ENCODE measurements at regions not wholly inside any gene's neighbourhood (a gene's known extent, or its start where the extent isn't known, plus 50 kb on each side); places are given as distances from the start of the nearest gene placed in this dataset.

DNA sequence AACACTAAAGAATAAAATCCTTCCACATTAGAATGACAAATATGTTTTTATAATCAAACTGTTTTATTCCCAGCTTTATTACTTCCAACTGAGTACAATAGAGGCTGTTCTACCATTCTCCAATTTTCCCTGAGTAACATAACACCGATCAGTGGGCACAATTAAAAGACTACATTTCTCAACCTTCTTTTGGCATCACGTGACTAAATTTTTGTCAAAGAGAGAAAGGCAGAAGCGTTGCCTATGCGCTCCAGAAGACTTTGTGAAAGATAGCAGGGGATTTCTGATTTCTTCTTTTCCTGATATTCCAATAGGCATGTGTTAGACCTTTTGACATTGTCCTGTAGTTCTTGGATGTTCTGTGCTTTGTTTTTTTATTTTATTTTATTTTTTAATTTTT is 1705.6 kb upstream of the PCDH7 start:
- Mint-ChIP-seq H3K9me3 (peaks cover 20% of the 10 kb centered on the region), H3K4me3 (no peak overlapping the region), H3K36me3 (no peaks in the 10 kb centered on the region), H3K27me3 (no peaks in the 10 kb centered on the region), H3K27ac (no peak overlapping the region), H3K4me1 (no peaks in the 10 kb centered on the region)
- no peak for DNase-seq

DNA sequence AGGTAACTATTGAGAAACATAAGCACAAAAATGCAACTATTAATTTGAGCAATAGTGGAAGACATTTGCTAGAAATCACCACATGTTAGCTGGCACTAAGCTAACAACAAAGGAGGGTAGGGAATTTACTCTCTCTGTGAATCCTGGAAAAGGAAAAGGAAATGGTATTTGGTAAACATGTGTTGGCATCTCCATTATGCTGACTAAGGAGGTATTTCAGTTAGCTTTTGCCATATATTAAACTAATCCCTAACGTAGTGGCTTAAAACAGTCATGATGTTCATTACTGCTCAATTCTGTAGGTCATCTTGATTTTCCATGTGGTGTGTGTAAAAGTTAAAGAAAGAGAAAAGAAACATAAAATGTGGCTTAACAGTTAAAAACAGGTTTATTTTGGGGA is 1686.5 kb upstream of the PCDH7 start:
- Mint-ChIP-seq H3K4me3 (no peak overlapping the region), H3K27ac (no peak overlapping the region), H3K9me3 (peaks cover 9% of the 10 kb centered on the region), H3K27me3 (no peaks in the 10 kb centered on the region), H3K36me3 (no peaks in the 10 kb centered on the region), H3K4me1 (no peaks in the 10 kb centered on the region)
- no peak for DNase-seq

GRCh38 chr4:29037501-29037900 is 1682.7 kb upstream of the PCDH7 start:
- no peak for DNase-seq
- H3K4me3 Mint-ChIP-seq: no peak overlapping the region
- H3K9me3 Mint-ChIP-seq: peaks cover 7% of the 10 kb centered on the region
- H3K36me3 Mint-ChIP-seq: no peaks in the 10 kb centered on the region
- no peaks in the 10 kb centered on the region for H3K27me3 Mint-ChIP-seq
- H3K4me1 Mint-ChIP-seq: no peaks in the 10 kb centered on the region
- no peak overlapping the region for H3K27ac Mint-ChIP-seq

GRCh38 chr4:29043411-29043810 is 1676.8 kb upstream of the PCDH7 start:
- Mint-ChIP-seq H3K4me3 (no peak overlapping the region), H3K4me1 (no peaks in the 10 kb centered on the region), H3K36me3 (no peaks in the 10 kb centered on the region), H3K27me3 (no peaks in the 10 kb centered on the region), H3K9me3 (peaks cover 2% of the 10 kb centered on the region), H3K27ac (no peak overlapping the region)
- no peak for DNase-seq

DNA sequence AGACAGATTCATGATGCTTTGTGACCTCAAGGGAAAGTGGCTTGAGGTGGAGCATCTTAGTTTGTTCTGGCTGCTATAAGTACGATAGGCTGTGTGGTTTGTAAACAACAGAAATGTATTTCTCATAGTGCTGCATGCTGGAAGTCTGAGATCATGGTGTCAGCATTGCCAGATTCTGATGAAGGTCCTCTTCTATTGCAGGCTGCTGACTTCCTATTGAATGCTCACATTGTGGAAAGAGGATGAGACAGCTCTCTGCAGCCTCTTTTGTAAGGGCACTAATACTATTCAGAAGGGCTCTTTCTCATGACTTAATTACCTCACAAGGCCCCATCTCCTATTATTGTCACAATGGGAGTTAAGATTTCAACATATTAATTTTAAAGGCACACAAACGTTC is 1674.0 kb upstream of the PCDH7 start:
- Mint-ChIP-seq H3K36me3 (no peaks in the 10 kb centered on the region), H3K4me3 (no peak overlapping the region), H3K9me3 (peaks cover 4% of the 10 kb centered on the region), H3K27ac (no peak overlapping the region), H3K4me1 (no peaks in the 10 kb centered on the region), H3K27me3 (no peaks in the 10 kb centered on the region)
- no peak for DNase-seq

- no peak overlapping the region for H3K4me3 Mint-ChIP-seq
- H3K9me3 Mint-ChIP-seq: peaks cover 4% of the 10 kb centered on the region
- no peaks in the 10 kb centered on the region for H3K27me3 Mint-ChIP-seq
- H3K4me1 Mint-ChIP-seq: no peaks in the 10 kb centered on the region
- DNase-seq: no peak
- no peak overlapping the region for H3K27ac Mint-ChIP-seq
- H3K36me3 Mint-ChIP-seq: no peaks in the 10 kb centered on the region
Observed at GRCh38 chr4:29046781-29047180, 1673.4 kb upstream of the PCDH7 start.

DNA sequence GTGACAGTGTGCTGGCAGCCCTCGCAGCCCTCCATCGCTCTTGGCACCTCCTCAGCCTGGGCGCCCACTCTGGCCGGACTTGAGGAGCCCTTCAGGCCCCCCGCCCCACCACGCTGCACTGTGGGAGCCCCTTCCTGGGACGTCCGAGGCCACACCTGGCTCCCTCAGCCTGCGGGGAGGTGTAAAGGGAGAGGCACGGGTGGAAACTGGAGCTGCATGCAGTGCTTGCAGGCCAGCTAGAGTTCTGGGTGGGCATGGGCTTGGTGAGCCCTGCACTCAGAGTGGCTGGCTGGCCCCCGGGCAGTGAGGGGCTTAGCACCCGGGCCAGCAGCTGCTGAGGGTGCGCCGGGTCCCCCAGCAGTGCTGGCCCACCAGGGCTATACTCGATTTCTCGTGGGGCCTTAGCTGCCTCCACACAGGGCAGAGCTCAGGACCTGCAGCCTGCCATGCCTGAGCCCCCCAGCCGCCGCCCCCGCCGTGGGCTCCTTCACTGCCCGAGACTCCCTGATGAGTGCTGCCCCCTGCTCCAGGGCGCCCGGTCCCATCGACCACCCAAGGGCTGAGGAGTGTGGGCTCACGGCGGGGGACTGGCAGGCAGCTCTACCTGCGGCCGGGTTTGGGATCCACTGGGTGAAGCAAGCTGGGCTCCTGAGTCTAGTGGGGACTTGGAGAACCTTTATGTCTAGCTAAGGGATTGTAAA is 1672.7 kb upstream of the PCDH7 start:
- Mint-ChIP-seq H3K4me1 (no peaks in the 10 kb centered on the region), H3K36me3 (no peaks in the 10 kb centered on the region), H3K27ac (no peak overlapping the region), H3K9me3 (peaks cover 4% of the 10 kb centered on the region), H3K4me3 (no peak overlapping the region), H3K27me3 (no peaks in the 10 kb centered on the region)
- no peak for DNase-seq

- H3K4me1 Mint-ChIP-seq: no peaks in the 10 kb centered on the region
- H3K27me3 Mint-ChIP-seq: no peaks in the 10 kb centered on the region
- H3K9me3 Mint-ChIP-seq: peaks cover 7% of the 10 kb centered on the region
- no peak overlapping the region for H3K27ac Mint-ChIP-seq
- H3K4me3 Mint-ChIP-seq: no peak overlapping the region
- no peak for DNase-seq
- H3K36me3 Mint-ChIP-seq: no peaks in the 10 kb centered on the region
Observed at GRCh38 chr4:29051381-29051965, 1668.7 kb upstream of the PCDH7 start.

GRCh38 chr4:29052266-29052665 is 1667.9 kb upstream of the PCDH7 start:
- H3K4me3 Mint-ChIP-seq: no peak overlapping the region
- no peak overlapping the region for H3K27ac Mint-ChIP-seq
- H3K27me3 Mint-ChIP-seq: no peaks in the 10 kb centered on the region
- peaks cover 7% of the 10 kb centered on the region for H3K9me3 Mint-ChIP-seq
- no peak for DNase-seq
- no peaks in the 10 kb centered on the region for H3K4me1 Mint-ChIP-seq
- H3K36me3 Mint-ChIP-seq: no peaks in the 10 kb centered on the region

GRCh38 chr4:29058531-29058930 is 1661.6 kb upstream of the PCDH7 start:
- Mint-ChIP-seq H3K36me3 (no peaks in the 10 kb centered on the region), H3K27me3 (no peaks in the 10 kb centered on the region), H3K9me3 (peaks cover 5% of the 10 kb centered on the region), H3K27ac (no peak overlapping the region), H3K4me3 (no peak overlapping the region), H3K4me1 (no peaks in the 10 kb centered on the region)
- no peak for DNase-seq

GRCh38 chr4:29066861-29067260 is 1653.3 kb upstream of the PCDH7 start:
- Mint-ChIP-seq H3K4me3 (no peak overlapping the region), H3K27me3 (no peaks in the 10 kb centered on the region), H3K9me3 (peaks cover 16% of the 10 kb centered on the region), H3K4me1 (no peaks in the 10 kb centered on the region), H3K36me3 (no peaks in the 10 kb centered on the region), H3K27ac (no peak overlapping the region)
- DNase-seq: no peak

- no peak for DNase-seq
- Mint-ChIP-seq H3K27ac (no peak overlapping the region), H3K27me3 (no peaks in the 10 kb centered on the region), H3K9me3 (peaks cover 17% of the 10 kb centered on the region), H3K36me3 (no peaks in the 10 kb centered on the region), H3K4me1 (no peaks in the 10 kb centered on the region), H3K4me3 (no peak overlapping the region)
Observed at GRCh38 chr4:29073571-29073970, 1646.6 kb upstream of the PCDH7 start.

GRCh38 chr4:29075366-29075765 is 1644.8 kb upstream of the PCDH7 start:
- Mint-ChIP-seq H3K36me3 (no peaks in the 10 kb centered on the region), H3K27me3 (no peaks in the 10 kb centered on the region), H3K4me3 (no peak overlapping the region), H3K4me1 (no peaks in the 10 kb centered on the region), H3K9me3 (peaks cover 11% of the 10 kb centered on the region), H3K27ac (no peak overlapping the region)
- no peak for DNase-seq

DNA sequence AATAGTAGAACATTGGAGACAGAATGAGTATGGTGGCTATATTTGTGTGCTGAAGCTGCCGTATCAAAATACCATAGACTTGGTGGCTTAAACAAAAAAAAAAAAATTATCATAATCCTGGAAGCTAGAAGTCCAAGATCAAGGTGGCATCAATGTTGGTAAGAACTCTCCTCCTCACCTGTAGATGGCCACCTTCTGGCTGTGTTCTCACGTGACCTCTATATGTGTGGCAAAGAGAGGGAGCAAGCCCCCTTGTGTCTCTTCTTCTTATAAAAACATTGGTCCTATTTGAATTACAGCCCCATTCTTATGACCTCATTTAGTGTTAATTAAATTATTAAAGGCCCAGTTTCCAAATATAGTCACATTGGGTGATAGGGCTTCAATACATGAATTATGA is 1640.9 kb upstream of the PCDH7 start:
- no peak for DNase-seq
- H3K4me1 Mint-ChIP-seq: no peaks in the 10 kb centered on the region
- no peaks in the 10 kb centered on the region for H3K36me3 Mint-ChIP-seq
- no peak overlapping the region for H3K4me3 Mint-ChIP-seq
- H3K27ac Mint-ChIP-seq: no peak overlapping the region
- no peaks in the 10 kb centered on the region for H3K9me3 Mint-ChIP-seq
- H3K27me3 Mint-ChIP-seq: no peaks in the 10 kb centered on the region

DNA sequence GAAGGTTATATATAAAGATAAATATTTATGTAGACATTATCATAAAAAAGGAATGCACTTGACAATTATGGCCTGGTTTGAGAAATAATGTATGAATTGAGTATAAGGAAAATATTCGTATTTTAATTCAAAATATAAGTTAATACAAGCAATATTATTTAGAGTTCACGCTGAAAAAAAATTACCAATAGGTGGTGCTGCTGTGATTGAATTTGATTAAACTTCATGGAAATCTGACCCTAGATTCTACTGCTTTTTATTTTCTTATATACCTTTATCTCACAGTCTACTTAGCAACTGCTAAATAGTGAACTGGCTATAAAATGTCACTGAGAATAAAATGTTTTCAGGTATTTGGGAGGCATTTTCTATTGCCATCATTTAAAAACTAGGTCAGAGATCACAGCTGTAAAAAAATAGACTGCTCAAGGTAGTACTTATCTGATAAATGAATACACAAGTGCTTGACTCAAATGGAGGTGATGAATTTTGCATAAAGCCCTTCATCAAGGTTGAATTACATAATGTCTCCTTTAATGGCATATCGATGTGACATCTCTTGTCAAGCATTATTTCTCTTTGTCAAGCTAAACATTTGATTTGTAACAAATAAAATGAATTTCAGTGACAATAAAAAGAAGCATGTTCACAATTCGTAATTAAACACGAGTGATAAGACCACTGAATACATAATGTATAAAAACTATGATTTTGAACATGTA is 1638.8 kb upstream of the PCDH7 start:
- Mint-ChIP-seq H3K4me3 (no peak overlapping the region), H3K4me1 (no peaks in the 10 kb centered on the region), H3K27ac (no peak overlapping the region), H3K9me3 (peaks cover 2% of the 10 kb centered on the region), H3K36me3 (no peaks in the 10 kb centered on the region), H3K27me3 (no peaks in the 10 kb centered on the region)
- no peak for DNase-seq

DNA sequence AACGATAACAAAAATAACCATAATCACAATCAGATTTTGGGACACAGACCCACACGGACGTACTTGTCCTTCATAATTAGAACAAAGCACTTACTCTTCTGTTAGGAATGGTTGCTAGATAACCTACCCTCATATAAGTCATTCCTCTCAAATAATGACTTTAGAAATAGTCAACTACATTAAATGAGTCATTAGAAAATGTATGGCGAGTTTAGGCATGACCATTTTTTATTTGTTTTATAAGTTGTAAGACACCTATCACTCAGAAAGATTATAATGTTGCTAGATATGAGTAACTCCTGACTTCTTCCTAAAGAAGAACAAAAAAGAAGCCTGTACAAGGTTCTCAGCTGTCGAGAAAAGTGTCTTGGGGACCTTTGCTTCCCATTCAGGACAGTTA is 1637.5 kb upstream of the PCDH7 start:
- no peak overlapping the region for H3K27ac Mint-ChIP-seq
- H3K9me3 Mint-ChIP-seq: peaks cover 2% of the 10 kb centered on the region
- no peak for DNase-seq

More for the DNA sequence above, 1637.5 kb upstream of the PCDH7 start:
- Mint-ChIP-seq H3K4me1 (no peaks in the 10 kb centered on the region), H3K27me3 (no peaks in the 10 kb centered on the region), H3K36me3 (no peaks in the 10 kb centered on the region), H3K4me3 (no peak overlapping the region)
